Stomach (tissue), 8 donors: ENCODE measurements at regions not wholly inside any gene's neighbourhood (a gene's known extent, or its start where the extent isn't known, plus 50 kb on each side); places are given as distances from the start of the nearest gene placed in this dataset.

Experiments used
- DNase-seq, 2 donors: peaks; one replicate each; pipeline versions ENCODE4 v3.0.0 to v3.0.0-alpha.2; 2013 to 2019
- H3K27ac ChIP-seq, 5 donors: fragments of 200-600 bp in 4 of 5; sonication (generic) in 4 of 5; one replicate each; pipeline ENCODE4 v1.5.1; 2013 to 2019; ENCODE audit warnings: mild to moderate bottlenecking in 1 of 5, moderate library complexity in 1 of 5
- H3K27me3 ChIP-seq, 3 donors: fragments of 200-600 bp; sonication (generic); one replicate each; pipeline ENCODE4 v1.5.1; 2017 to 2019; ENCODE audit warnings: mixed run types in 1 of 3
- H3K36me3 ChIP-seq, 4 donors: fragments of 200-600 bp; sonication (generic); 1 replicate in 3 of 4; 2 replicates in 1 of 4; pipeline ENCODE4 v1.5.1; 2016 to 2019
- H3K4me1 ChIP-seq, 4 donors: fragments of 200-600 bp; sonication (generic); one replicate each; pipeline ENCODE4 v1.5.1; 2016 to 2019
- H3K4me3 ChIP-seq, 4 donors: fragments of 200-600 bp; sonication (generic) in 3 of 4; one replicate each; pipeline ENCODE4 v1.5.1; 2016 to 2019; ENCODE audit warnings: mild to moderate bottlenecking in 1 of 4
- H3K9me3 ChIP-seq, 4 donors: fragments of 200-600 bp; sonication (generic); one replicate each; pipeline ENCODE4 v1.5.1; 2016 to 2019
- EP300 ChIP-seq: sonication (generic); formaldehyde crosslinking; IDR thresholded peaks from one replicate; pipeline ENCODE4 v1.6.1; 2017; ENCODE audit warnings: antibody characterized with exemption
- POLR2A ChIP-seq, 4 donors: fragments of 450-650 bp; IDR thresholded peaks; one replicate each; pipeline ENCODE4 v1.6.1; 2016; ENCODE audit warnings: antibody characterized with exemption in 4 of 4, control low read depth in 2 of 4, mild to moderate bottlenecking in 1 of 4, moderate library complexity in 1 of 4
- POLR2AphosphoS5 ChIP-seq, 3 donors: sonication (generic); formaldehyde crosslinking; IDR thresholded peaks; one replicate each; pipeline ENCODE4 v1.6.1; 2016; ENCODE audit warnings: antibody characterized with exemption in 3 of 3
- WGBS, 5 donors: extraction: QIAGEN DNeasy Blood & Tissue Kit in 3 of 5; methylation state at CpG; one replicate each; pipeline versions ENCODE4 v1.1.5 to v1.1.7; 2013 to 2018; 5-methylcytosine and 5-hydroxymethylcytosine counted together
- intact Hi-C: fragments of 100-400 bp; cut with DNase I; formaldehyde crosslinking; loops from one replicate; pipeline ENCODE4 v1.15.1; 2023; ENCODE audit warnings: low total_unique reads
- TF ChIP-seq, protein P1 (sequence below), 7 experiments: fragments of 450-650 bp in 4 of 7; fragments of 200-600 bp in 3 of 7; sonication (generic) in 3 of 7; IDR thresholded peaks; one replicate each; pipeline ENCODE4 v1.5.1; 2016 to 2019; ENCODE audit warnings: antibody characterized with exemption in 7 of 7, control low read depth in 2 of 7, mild to moderate bottlenecking in 1 of 7
- donor health status: healthy with polysubstance abuse.
- donor health status: Bipolar disorder and iron deficiency.
- donor health status: healthy.

DNA sequence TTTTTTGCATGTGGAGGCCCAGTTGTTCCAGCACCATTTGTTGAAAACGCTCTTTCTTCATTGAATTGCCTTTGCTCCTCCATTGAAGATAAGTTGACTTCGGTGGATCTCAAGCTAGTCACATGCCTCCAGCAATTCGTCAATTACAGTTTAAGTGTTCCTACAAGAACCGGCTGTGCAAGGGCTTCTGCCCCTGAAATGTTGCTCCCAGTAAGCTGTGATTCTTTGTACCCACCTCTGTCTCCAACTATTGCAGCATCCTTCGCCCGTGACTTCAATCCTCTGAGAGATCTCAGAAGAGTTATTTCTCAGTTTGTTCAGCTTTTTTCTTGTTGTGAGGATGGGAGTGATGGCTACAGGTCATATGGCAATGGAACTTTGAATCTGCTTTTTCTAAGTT lies 194.2 kb upstream of the B3GAT1 start:
- intact Hi-C loops = no loop called here
- no peak for DNase-seq
- H3K36me3 ChIP-seq = no peaks in the 10 kb centered on the region
- peaks cover 0 to 6% (median 0%) of the 10 kb centered on the region in 4 donors for H3K9me3 ChIP-seq
- 70 to 81% (median 77%) methylated on average over 6 of the region's 6 CpGs for WGBS, 5 donors
- H3K27me3 ChIP-seq = no peaks in the 10 kb centered on the region
- no peaks in the 10 kb centered on the region for H3K4me1 ChIP-seq
- no peak overlapping the region for H3K4me3 ChIP-seq
- TF ChIP-seq POLR2AphosphoS5 (IDR thresholded peaks at IDR 0.05) (no peak), EP300 (no peak), POLR2A (IDR thresholded peaks at IDR 0.05) (no peak)
- TF ChIP-seq, protein P1, sequence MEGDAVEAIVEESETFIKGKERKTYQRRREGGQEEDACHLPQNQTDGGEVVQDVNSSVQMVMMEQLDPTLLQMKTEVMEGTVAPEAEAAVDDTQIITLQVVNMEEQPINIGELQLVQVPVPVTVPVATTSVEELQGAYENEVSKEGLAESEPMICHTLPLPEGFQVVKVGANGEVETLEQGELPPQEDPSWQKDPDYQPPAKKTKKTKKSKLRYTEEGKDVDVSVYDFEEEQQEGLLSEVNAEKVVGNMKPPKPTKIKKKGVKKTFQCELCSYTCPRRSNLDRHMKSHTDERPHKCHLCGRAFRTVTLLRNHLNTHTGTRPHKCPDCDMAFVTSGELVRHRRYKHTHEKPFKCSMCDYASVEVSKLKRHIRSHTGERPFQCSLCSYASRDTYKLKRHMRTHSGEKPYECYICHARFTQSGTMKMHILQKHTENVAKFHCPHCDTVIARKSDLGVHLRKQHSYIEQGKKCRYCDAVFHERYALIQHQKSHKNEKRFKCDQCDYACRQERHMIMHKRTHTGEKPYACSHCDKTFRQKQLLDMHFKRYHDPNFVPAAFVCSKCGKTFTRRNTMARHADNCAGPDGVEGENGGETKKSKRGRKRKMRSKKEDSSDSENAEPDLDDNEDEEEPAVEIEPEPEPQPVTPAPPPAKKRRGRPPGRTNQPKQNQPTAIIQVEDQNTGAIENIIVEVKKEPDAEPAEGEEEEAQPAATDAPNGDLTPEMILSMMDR (IDR thresholded peaks at IDR 0.05) = no peak
- H3K27ac ChIP-seq = no peak overlapping the region

DNA sequence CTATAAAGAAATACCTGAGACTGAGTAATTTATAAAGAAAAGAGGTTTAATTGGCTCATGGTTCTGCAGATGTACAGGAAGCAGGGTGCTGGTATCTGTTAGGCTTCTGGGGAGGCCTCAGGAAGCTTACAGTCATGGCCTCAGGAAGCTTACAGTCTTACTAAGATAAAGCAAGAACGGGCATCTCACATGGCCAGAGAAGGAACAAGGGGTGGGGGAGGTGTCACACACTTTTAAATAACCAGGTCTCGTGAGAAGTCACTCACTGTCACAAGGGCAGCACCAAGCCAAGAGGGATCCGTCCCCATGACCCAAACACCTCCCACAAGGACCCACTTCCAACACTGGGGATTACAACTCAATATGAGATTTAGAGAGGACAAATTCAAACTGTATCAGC lies 192.8 kb upstream of the B3GAT1 start:
- intact Hi-C loops = no loop called here

DNA sequence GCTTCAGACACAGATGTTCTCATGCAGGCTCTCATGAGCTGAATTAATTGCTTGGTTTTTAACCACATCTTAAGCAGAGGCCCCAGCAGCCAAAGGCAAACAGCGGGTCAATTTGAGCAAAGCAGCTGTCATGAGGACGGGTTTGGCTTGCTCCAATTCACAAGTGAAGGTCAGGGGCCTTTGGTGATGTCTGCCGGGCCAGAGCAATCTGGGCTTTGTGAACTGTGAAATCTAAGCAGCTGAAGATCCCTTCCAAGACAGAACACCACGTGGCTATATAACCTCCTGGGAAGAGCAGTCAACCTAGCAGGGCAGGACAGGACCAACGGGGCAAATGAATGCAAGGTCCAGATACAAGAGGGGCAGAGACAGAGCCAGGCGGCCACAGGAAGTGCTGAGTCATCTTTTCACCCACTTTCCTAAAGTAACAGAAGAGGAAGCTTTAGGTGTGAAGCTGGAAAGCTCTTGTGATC lies 187.3 kb upstream of the B3GAT1 start:
- H3K4me3 ChIP-seq = no peak overlapping the region
- H3K27ac ChIP-seq = no peak overlapping the region
- no peak for DNase-seq
- no peak for TF ChIP-seq POLR2AphosphoS5 (IDR thresholded peaks at IDR 0.05)
- TF ChIP-seq POLR2A (IDR thresholded peaks at IDR 0.05) = no peak
- no peak for TF ChIP-seq EP300
- TF ChIP-seq, protein P1 (IDR thresholded peaks at IDR 0.05) = no peak
- H3K9me3 ChIP-seq = no peaks in the 10 kb centered on the region
- 23 to 41% (median 28%) methylated on average over 6 of the region's 6 CpGs for WGBS, 5 donors
- H3K27me3 ChIP-seq = peaks cover 0 to 7% (median 0%) of the 10 kb centered on the region in 3 donors
- H3K4me1 ChIP-seq = no peaks in the 10 kb centered on the region
- intact Hi-C loops = no loop called here
- no peaks in the 10 kb centered on the region for H3K36me3 ChIP-seq

More for the DNA sequence above, 192.8 kb upstream of the B3GAT1 start:
- Histone ChIP-seq H3K9me3 (peaks cover 0 to 6% (median 0%) of the 10 kb centered on the region in 4 donors), H3K27ac (no peak overlapping the region), H3K36me3 (no peaks in the 10 kb centered on the region), H3K4me3 (no peak overlapping the region), H3K27me3 (no peaks in the 10 kb centered on the region), H3K4me1 (no peaks in the 10 kb centered on the region)
- TF ChIP-seq POLR2AphosphoS5 (IDR thresholded peaks at IDR 0.05) (no peak), POLR2A (IDR thresholded peaks at IDR 0.05) (no peak), EP300 (no peak)
- TF ChIP-seq, protein P1 (IDR thresholded peaks at IDR 0.05) = no peak
- no peak for DNase-seq
- 72 to 88% (median 82%) methylated on average over 3 of the region's 3 CpGs for WGBS, 5 donors

DNA sequence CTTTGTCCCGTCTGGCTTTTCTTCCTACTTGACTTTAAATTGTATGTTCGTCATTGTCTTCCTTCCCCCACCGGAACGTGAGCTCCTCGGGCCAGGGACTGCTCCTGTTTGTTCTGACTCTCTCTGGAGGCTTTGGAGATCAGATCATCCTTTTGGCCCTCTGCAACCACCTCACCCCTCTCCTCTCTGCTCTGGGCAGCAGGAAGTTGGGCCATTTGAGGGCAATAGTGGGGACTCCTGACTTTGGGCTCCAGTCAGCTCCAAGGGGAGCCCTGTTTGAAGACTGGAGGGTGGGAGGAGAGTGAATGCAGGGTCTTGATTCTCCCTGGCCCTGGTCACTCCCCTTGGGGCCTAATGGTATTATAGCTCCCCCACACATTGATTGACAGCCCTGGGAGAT lies 186.3 kb upstream of the B3GAT1 start:
- 72 to 88% (median 77%) methylated on average over 5 of the region's 5 CpGs for WGBS, 5 donors
- H3K27me3 ChIP-seq = peaks cover 0 to 7% (median 0%) of the 10 kb centered on the region in 3 donors
- H3K4me3 ChIP-seq = no peak overlapping the region
- H3K27ac ChIP-seq = no peak overlapping the region
- intact Hi-C loops = no loop called here
- H3K36me3 ChIP-seq = no peaks in the 10 kb centered on the region
- DNase-seq = no peak
- H3K4me1 ChIP-seq = no peaks in the 10 kb centered on the region
- TF ChIP-seq, protein P1 (IDR thresholded peaks at IDR 0.05) = no peak
- TF ChIP-seq POLR2AphosphoS5 (IDR thresholded peaks at IDR 0.05) = no peak
- TF ChIP-seq POLR2A (IDR thresholded peaks at IDR 0.05) = no peak
- no peak for TF ChIP-seq EP300
- H3K9me3 ChIP-seq = no peaks in the 10 kb centered on the region
